H9 (cell line): ENCODE measurements at regions not wholly inside any gene's neighbourhood (a gene's known extent, or its start where the extent isn't known, plus 50 kb on each side); places are given as distances from the start of the nearest gene placed in this dataset.

Experiments
- DNase-seq: peaks from one replicate; pipeline ENCODE4 v3.0.0-alpha.2; 2017
- H2AFZ ChIP-seq: one replicate; pipeline ENCODE4 v1.6.1; 2013; ENCODE audit warnings: mild to moderate bottlenecking, low read length, control low read depth, moderate library complexity
- H2AK5ac ChIP-seq: 2 replicates; pipeline ENCODE4 v1.6.1; 2013; ENCODE audit warnings: low read length, control low read depth, mixed read lengths; ENCODE audit not compliant: insufficient read length
- H2BK120ac ChIP-seq: one replicate; pipeline ENCODE4 v1.6.1; 2013; ENCODE audit warnings: low read depth, mild to moderate bottlenecking, low read length, control low read depth, inconsistent platforms; ENCODE audit not compliant: poor library complexity, severe bottlenecking
- H2BK12ac ChIP-seq: 2 replicates; pipeline ENCODE4 v1.6.1; 2013; ENCODE audit warnings: low read length, control low read depth, mixed read lengths, low read depth; ENCODE audit not compliant: insufficient read length
- H2BK15ac ChIP-seq: 2 replicates; pipeline ENCODE4 v1.6.1; 2013; ENCODE audit warnings: low read depth, low read length, control low read depth
- H2BK20ac ChIP-seq: one replicate; pipeline ENCODE4 v1.6.1; 2013; ENCODE audit warnings: low read depth, mild to moderate bottlenecking, low read length, control low read depth, inconsistent platforms; ENCODE audit not compliant: poor library complexity, severe bottlenecking
- H2BK5ac ChIP-seq: 2 replicates; pipeline ENCODE4 v1.6.1; 2013; ENCODE audit warnings: low read length, control low read depth, mixed read lengths; ENCODE audit not compliant: insufficient read length
- H3K14ac ChIP-seq: 2 replicates; pipeline ENCODE4 v1.6.1; 2013; ENCODE audit warnings: low read length, control low read depth; ENCODE audit not compliant: insufficient read depth
- H3K18ac ChIP-seq: 2 replicates; pipeline ENCODE4 v1.6.1; 2013; ENCODE audit warnings: low read depth, mild to moderate bottlenecking, mixed read lengths, low read length, control low read depth; ENCODE audit not compliant: insufficient read length
- H3K23ac ChIP-seq: 2 replicates; pipeline ENCODE4 v1.6.1; 2013; ENCODE audit warnings: low read length, control low read depth, mixed read lengths, low read depth; ENCODE audit not compliant: insufficient read length
- H3K23me2 ChIP-seq: 2 replicates; pipeline ENCODE4 v1.6.1; 2013; ENCODE audit warnings: low read depth, mild to moderate bottlenecking, mixed read lengths, low read length, control low read depth; ENCODE audit not compliant: insufficient read length, poor library complexity, severe bottlenecking
- H3K27ac ChIP-seq: 2 replicates; pipeline ENCODE4 v1.5.1; 2013; ENCODE audit warnings: low read length, control low read depth, mixed read lengths, low read depth; ENCODE audit not compliant: insufficient read length
- H3K27me3 ChIP-seq: 2 replicates; pipeline ENCODE4 v1.6.1; 2013; ENCODE audit warnings: low read length, control low read depth, inconsistent platforms; ENCODE audit not compliant: insufficient read depth
- H3K4ac ChIP-seq: 2 replicates; pipeline ENCODE4 v1.6.1; 2013; ENCODE audit warnings: low read depth, mild to moderate bottlenecking, control low read depth, inconsistent platforms, low read length, moderate library complexity
- H3K4me1 ChIP-seq: 2 replicates; pipeline ENCODE4 v1.6.1; 2013; ENCODE audit warnings: low read length, control low read depth, inconsistent platforms; ENCODE audit not compliant: insufficient read depth
- H3K4me2 ChIP-seq: 2 replicates; pipeline ENCODE4 v1.6.1; 2013; ENCODE audit warnings: low read length, control low read depth, mixed read lengths; ENCODE audit not compliant: insufficient read length, insufficient read depth
- H3K56ac ChIP-seq: 2 replicates; pipeline ENCODE4 v1.6.1; 2013; ENCODE audit warnings: low read depth, mild to moderate bottlenecking, mixed read lengths, low read length, control low read depth; ENCODE audit not compliant: insufficient read length
- H3K79me1 ChIP-seq: 2 replicates; pipeline ENCODE4 v1.6.1; 2013; ENCODE audit warnings: low read depth, mild to moderate bottlenecking, moderate library complexity, low read length, control low read depth, inconsistent platforms; ENCODE audit not compliant: insufficient read depth, poor library complexity, severe bottlenecking
- H3K79me2 ChIP-seq: 2 replicates; pipeline ENCODE4 v1.6.1; 2013; ENCODE audit warnings: low read length, control low read depth, inconsistent platforms; ENCODE audit not compliant: insufficient read depth
- H3K9ac ChIP-seq: 2 replicates; pipeline ENCODE4 v1.6.1; 2013; ENCODE audit warnings: low read length, control low read depth, mixed read lengths; ENCODE audit not compliant: insufficient read length; ENCODE audit errors: extremely low read depth
- H3K9me3 ChIP-seq: one replicate; pipeline ENCODE4 v1.6.1; 2013; ENCODE audit warnings: low read depth, low read length, inconsistent platforms; ENCODE audit not compliant: control insufficient read depth
- H3T11ph ChIP-seq: one replicate; pipeline ENCODE4 v1.6.1; 2013; ENCODE audit warnings: mild to moderate bottlenecking, low read length, control low read depth, inconsistent platforms
- H4K20me1 ChIP-seq: one replicate; pipeline ENCODE4 v1.6.1; 2013; ENCODE audit not compliant: control insufficient read depth, insufficient read length, insufficient read depth
- H4K5ac ChIP-seq: 2 replicates; pipeline ENCODE4 v1.6.1; 2013; ENCODE audit warnings: low read depth, mild to moderate bottlenecking, mixed read lengths, low read length, control low read depth; ENCODE audit not compliant: insufficient read length
- H4K8ac ChIP-seq: replicated peaks from 2 replicates; pipeline ENCODE4 v1.6.1; 2013; ENCODE audit warnings: low read length, control low read depth, mixed read lengths, low read depth; ENCODE audit not compliant: insufficient read length
- H4K91ac ChIP-seq: 2 replicates; pipeline ENCODE4 v1.6.1; 2013; ENCODE audit warnings: low read depth, mild to moderate bottlenecking, moderate library complexity, mixed read lengths, low read length, control low read depth; ENCODE audit not compliant: insufficient read length
- H3K27ac Mint-ChIP-seq, 3 experiments: 2 replicates in 2 of 3; 3 replicates in 1 of 3; pipeline ENCODE4 v1.8.0; 2020 to 2021; ENCODE audit warnings: mixed read lengths in 3 of 3, mild to moderate bottlenecking in 1 of 3, moderate library complexity in 1 of 3
- H3K27me3 Mint-ChIP-seq: 2 replicates; pipeline ENCODE4 v1.8.0; 2021; ENCODE audit warnings: low read depth, mild to moderate bottlenecking, moderate library complexity, mixed read lengths
- H3K36me3 Mint-ChIP-seq, 3 experiments: 2 replicates in 2 of 3; 3 replicates in 1 of 3; pipeline ENCODE4 v1.8.0; 2020 to 2021; ENCODE audit warnings: low read depth in 3 of 3, mixed read lengths in 3 of 3; ENCODE audit not compliant: insufficient read depth in 1 of 3
- H3K4me1 Mint-ChIP-seq, 2 experiments: 2 replicates each; pipeline ENCODE4 v1.8.0; 2020; ENCODE audit warnings: mixed read lengths in 2 of 2
- H3K4me3 Mint-ChIP-seq, 2 experiments: 2 replicates in 1 of 2; 3 replicates in 1 of 2; pipeline ENCODE4 v1.8.0; 2020 to 2021; ENCODE audit warnings: mild to moderate bottlenecking in 2 of 2, mixed read lengths in 2 of 2, moderate library complexity in 1 of 2
- H3K9me3 Mint-ChIP-seq, 2 experiments: 2 replicates in 1 of 2; 3 replicates in 1 of 2; pipeline ENCODE4 v1.8.0; 2020; ENCODE audit warnings: mild to moderate bottlenecking in 2 of 2, mixed read lengths in 2 of 2, moderate library complexity in 1 of 2
- CTCF ChIP-seq: fragments of 200-600 bp; sonication (generic); conservative IDR thresholded peaks from 3 replicates; pipeline ENCODE4 v1.8.0; 2021; ENCODE audit warnings: antibody characterized with exemption, mild to moderate bottlenecking
- WGBS: extraction: QIAGEN DNeasy Blood & Tissue Kit; methylation state at CpG from one replicate; pipeline ENCODE4 v1.1.7; 2013; ENCODE audit warnings: missing lambda C conversion rate, low lambda C conversion rate, mixed read lengths; ENCODE audit not compliant: insufficient read length; ENCODE audit errors: extremely low coverage; 5-methylcytosine and 5-hydroxymethylcytosine counted together

GRCh38 chr13:80705371-80706163 is 364.6 kb upstream of the SPRY2 start:
- H4K20me1 ChIP-seq: no peaks in the 10 kb centered on the region
- H3K27me3 ChIP-seq: no peaks in the 10 kb centered on the region
- H3K23me2 ChIP-seq: no peaks in the 10 kb centered on the region
- H3K4me3 Mint-ChIP-seq: no peak overlapping the region
- no peak overlapping the region for H3K56ac ChIP-seq
- no peak overlapping the region for H3K27ac Mint-ChIP-seq
- H3K4me2 ChIP-seq: no peak overlapping the region
- no peak overlapping the region for H2BK5ac ChIP-seq
- no peaks in the 10 kb centered on the region for H3K9me3 ChIP-seq
- no peak overlapping the region for H3K27ac ChIP-seq
- no peak overlapping the region for H2AK5ac ChIP-seq
- no peaks in the 10 kb centered on the region for H3K79me2 ChIP-seq
- no peaks in the 10 kb centered on the region for H3K4me1 ChIP-seq
- H4K8ac ChIP-seq: no peak overlapping the region
- H2BK20ac ChIP-seq: no peak overlapping the region
- H3K18ac ChIP-seq: no peak overlapping the region
- no peak for DNase-seq
- no peak overlapping the region for H2BK15ac ChIP-seq
- H3K79me1 ChIP-seq: no peaks in the 10 kb centered on the region
- no peak overlapping the region for H4K91ac ChIP-seq
- no peak overlapping the region for H3T11ph ChIP-seq
- no peak overlapping the region for H3K14ac ChIP-seq
- H2BK120ac ChIP-seq: no peak overlapping the region
- peaks cover 2 to 8% (median 7%) of the 10 kb centered on the region in 3 experiments; a peak in 6 of 7 replicates for H3K36me3 Mint-ChIP-seq
- no peak overlapping the region for H3K23ac ChIP-seq
- H3K27me3 Mint-ChIP-seq: no peaks in the 10 kb centered on the region
- no peak overlapping the region for H3K9ac ChIP-seq
- H3K4ac ChIP-seq: no peak overlapping the region
- TF ChIP-seq CTCF: no peak
- H3K9me3 Mint-ChIP-seq: peaks cover 19 to 26% of the 10 kb centered on the region in 2 experiments
- no CpG with 5 or more reads among the region's 30 CpGs for whole genome bisulfite sequencing
- H2AFZ ChIP-seq: no peak overlapping the region
- no peak overlapping the region for H2BK12ac ChIP-seq
- H3K4me1 Mint-ChIP-seq: no peaks in the 10 kb centered on the region
- no peak overlapping the region for H4K5ac ChIP-seq
